HG02610 (cell line): ENCODE measurements at regions not wholly inside any gene's neighbourhood (a gene's known extent, or its start where the extent isn't known, plus 50 kb on each side); places are given as distances from the start of the nearest gene placed in this dataset.

ENCODE experiments used
- ATAC-seq: cut with Tn5 transposase; IDR thresholded peaks from one replicate; pipeline ENCODE4 v1.9.1; 2021; ENCODE audit warnings: mild to moderate bottlenecking, moderate library complexity; ENCODE audit not compliant: unreplicated experiment

GRCh38 chr6:112785408-112785807, 438.3 kb downstream of the RFPL4B start:
- no peak for ATAC-seq

DNA sequence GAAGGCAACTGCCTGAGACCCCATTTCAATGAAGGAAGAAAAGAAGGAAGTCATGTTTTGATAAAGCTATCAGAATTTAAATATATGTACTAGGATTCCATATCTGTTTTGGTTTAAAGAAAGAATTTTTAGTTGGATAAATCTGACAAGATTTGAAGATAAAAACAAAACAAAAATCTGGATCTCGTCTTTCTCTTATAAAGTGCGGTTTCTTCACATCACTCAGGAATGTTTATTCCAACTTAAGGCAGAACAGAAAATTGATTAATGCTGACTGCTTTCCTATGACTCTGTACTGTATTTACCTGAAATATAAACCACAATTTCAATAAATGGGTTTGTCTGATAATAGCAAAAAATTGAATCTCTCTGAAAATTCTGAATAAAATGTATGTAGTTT, 439.7 kb downstream of the RFPL4B start:
- ATAC-seq: no peak

GRCh38 chr6:112787371-112787770, 440.2 kb downstream of the RFPL4B start:
- no peak for ATAC-seq

GRCh38 chr6:112795316-112795715, 448.2 kb downstream of the RFPL4B start:
- no peak for ATAC-seq

- no peak for ATAC-seq
Measured at GRCh38 chr6:112796712-112797111, 449.6 kb downstream of the RFPL4B start.

GRCh38 chr6:112799889-112800288, 452.8 kb downstream of the RFPL4B start:
- ATAC-seq: no peak

DNA sequence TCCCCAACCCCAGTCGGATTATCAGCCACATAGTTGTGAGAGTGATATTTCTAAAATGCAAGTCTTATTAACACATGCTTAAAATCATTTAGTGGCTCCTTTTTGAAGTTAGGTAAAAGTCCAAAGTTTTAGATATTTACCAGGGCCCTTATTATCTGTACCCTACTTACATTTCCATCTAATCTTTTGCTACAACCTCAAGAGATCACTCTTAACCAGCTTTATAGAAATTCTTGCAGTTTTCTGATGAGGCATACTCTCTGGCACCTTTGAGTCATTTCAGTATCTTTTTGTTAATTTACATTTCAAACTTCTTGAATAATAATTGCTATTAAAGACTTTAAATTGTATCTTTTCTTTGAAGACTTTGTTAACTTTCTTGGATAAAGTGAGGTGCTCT, 453.3 kb downstream of the RFPL4B start:
- ATAC-seq: peak; percentile 39

GRCh38 chr6:112800916-112801315, 453.8 kb downstream of the RFPL4B start:
- peak; percentile 74 for ATAC-seq

- no peak for ATAC-seq
Measured at GRCh38 chr6:112801468-112802080, 454.4 kb downstream of the RFPL4B start.

- no peak for ATAC-seq
Measured at GRCh38 chr6:112802144-112802543, 455.0 kb downstream of the RFPL4B start.

DNA sequence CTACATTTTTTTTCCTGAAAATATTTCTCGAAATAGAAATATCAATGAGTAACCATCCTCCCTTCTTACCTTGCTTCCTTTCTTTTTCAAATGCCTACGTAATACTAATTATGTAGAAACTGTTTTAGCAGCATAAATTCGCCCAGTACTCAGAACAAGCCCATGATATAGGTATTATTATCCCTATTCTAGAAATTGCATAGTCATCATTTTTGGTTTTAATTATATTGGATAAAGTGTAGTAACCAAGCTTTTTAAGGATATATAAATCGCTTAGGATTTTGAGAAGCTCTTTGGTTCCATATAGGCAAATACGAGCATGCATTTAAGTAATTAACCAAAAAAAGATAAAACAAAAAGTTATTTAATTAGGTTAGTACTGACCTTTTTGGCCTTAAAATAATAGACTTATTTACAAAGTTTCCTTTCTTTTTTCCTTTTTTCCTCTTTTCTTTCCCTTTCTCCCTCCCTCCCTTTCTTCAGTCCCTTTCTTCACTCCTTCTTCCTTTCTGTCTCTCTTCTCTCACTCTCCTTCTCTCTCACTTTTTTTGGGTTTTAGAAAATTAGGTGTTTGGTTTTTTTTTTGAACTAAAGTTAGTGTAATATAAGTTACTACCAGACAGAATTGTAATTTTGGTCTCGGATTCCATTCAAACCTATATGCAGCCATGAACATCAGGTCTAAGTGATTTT, 457.7 kb downstream of the RFPL4B start:
- ATAC-seq: no peak

GRCh38 chr6:112806163-112806865, 459.2 kb downstream of the RFPL4B start:
- ATAC-seq: no peak

DNA sequence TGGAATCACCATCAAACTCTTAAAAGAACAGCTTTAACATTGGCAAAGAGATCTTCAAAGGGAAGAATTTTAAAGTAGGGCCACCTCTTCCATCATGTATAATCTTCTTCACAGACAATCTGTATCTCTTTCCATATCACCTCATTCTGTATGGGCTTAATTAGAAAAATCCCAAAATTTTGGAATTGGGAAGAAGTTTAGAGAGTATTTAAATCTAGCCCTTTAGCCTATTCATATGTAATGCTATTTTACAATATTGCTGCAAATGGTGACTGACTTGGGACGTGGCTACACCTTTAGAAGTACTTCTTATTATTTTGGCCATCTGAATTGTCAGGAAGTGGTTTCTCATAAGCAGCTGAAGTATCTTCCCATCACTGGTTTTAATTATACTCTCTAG, 474.3 kb downstream of the RFPL4B start:
- ATAC-seq: no peak

- no peak for ATAC-seq
Measured at GRCh38 chr6:112822769-112823168, 475.6 kb downstream of the RFPL4B start.

- peak; percentile 93 for ATAC-seq
Measured at GRCh38 chr6:112827793-112828192, 480.7 kb downstream of the RFPL4B start.

GRCh38 chr6:112831022-112831421, 483.9 kb downstream of the RFPL4B start:
- no peak for ATAC-seq

DNA sequence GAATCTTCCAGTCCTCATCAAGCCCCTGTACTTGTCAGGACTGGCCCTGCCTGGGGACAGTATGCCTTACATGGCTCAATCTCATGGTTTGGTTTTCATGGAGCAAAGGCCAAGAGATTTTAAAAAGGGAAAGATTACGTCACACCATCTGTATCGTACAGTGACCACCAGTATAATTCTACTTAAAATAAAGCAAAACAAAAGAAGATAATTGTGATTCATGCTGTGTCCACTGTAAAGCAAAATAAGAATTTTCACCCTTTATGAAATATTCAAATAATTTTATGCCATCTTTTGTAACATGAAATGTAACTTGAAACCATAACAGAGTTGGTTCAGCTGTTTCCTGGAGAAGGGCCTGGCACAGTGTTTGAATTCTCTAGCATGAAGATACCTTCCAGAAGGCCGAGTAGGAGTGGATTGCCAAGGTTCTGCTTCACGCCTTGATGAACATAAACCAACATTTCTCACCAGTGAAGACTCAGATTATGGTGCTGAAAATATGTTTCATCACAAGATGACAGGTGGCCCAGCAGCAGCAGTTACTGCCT, 486.5 kb downstream of the RFPL4B start:
- no peak for ATAC-seq

DNA sequence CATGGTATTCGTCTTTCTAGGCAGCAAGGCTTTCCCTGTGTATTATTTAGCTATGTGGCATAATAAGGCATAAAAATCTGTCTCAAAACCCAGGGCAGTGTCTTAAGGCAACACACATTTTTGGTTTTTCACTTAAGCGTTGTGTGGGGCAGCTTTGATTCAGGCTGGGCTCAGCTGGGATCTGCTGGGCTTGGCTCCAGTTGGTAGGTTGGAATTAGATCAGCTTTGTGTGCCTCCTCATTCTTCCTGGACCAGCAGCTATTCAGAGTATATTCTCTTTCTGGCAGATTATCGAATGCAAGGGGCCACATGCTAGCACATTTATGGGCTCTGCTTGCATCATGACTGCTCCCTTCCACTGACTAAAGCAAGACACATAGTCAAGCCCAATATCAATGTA, 487.9 kb downstream of the RFPL4B start:
- ATAC-seq: no peak

DNA sequence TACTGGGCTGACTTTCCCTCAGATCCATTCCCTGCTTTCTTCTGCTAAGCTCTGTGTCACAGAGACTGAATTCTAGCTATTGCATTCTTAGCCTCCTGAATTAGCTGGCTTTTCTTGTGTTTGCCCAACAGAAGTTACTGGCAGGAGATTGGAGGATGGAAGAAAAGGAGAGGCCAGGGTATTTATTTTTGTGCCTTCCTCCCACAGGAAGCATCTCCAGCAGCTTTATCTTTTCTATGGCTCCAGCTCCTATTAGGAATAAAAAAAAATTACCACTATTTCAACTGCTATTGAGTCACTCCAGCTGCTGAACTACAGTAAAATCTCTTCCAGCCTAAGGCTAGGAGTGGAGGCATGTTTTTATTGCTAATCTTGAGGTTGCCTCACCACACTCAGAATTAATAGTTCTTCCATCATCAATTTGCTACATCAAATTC, 492.4 kb downstream of the RFPL4B start:
- ATAC-seq: no peak

DNA sequence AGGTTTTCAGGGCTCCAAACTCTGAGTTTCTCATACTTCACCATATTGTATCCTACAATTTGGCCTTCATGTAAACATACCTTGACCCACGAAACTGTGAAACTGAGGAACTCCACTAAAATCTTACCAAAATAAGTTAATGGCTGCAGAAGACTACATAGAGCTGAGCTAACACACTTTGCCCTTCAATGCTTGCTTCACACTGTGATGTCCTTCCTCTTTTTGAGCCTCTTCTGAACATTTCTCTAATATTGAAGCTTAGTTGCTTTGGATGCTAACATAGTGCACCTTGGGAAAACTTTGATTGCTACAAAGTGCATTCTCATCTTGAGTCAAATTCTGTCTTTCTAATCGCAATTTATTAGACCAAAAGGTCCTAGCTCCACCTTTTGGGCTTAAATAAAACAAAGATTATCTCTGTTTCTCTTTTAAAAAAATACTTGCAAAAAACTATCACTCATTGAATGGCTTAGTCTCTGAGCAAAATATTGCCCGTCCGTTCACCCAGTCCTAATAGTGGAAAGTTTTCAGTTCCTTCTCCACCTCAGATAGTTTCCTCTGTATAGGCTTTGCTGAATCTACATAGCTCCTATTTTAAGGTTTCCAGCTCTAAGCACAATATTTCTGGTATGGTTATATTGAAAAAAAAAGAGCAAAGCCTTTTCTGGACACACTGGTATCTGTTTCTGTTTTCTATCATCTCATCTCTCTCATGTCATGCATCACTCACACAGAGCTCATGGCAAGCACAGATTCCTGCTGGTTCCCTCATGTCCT, 494.6 kb downstream of the RFPL4B start:
- ATAC-seq: peak; percentile 58

GRCh38 chr6:112842330-112842685, 495.2 kb downstream of the RFPL4B start:
- peak; percentile 33 for ATAC-seq
